Uterus (tissue), 2 donors: ENCODE measurements at regions not wholly inside any gene's neighbourhood (a gene's known extent, or its start where the extent isn't known, plus 50 kb on each side); places are given as distances from the start of the nearest gene placed in this dataset.

Source experiments
- POLR2A ChIP-seq, 2 donors: fragments of 450-650 bp; IDR thresholded peaks; one replicate each; pipeline ENCODE4 v1.6.1; 2016; ENCODE audit warnings: antibody characterized with exemption in 2 of 2, mild to moderate bottlenecking in 1 of 2, moderate library complexity in 1 of 2
- TF ChIP-seq, protein P1 (sequence below), 4 experiments: fragments of 200-600 bp in 2 of 4; fragments of 450-650 bp in 2 of 4; sonication (generic) in 2 of 4; IDR thresholded peaks; one replicate each; pipeline ENCODE4 v1.5.1; 2016 to 2019; ENCODE audit warnings: antibody characterized with exemption in 4 of 4, mild to moderate bottlenecking in 2 of 4, moderate library complexity in 1 of 4

DNA sequence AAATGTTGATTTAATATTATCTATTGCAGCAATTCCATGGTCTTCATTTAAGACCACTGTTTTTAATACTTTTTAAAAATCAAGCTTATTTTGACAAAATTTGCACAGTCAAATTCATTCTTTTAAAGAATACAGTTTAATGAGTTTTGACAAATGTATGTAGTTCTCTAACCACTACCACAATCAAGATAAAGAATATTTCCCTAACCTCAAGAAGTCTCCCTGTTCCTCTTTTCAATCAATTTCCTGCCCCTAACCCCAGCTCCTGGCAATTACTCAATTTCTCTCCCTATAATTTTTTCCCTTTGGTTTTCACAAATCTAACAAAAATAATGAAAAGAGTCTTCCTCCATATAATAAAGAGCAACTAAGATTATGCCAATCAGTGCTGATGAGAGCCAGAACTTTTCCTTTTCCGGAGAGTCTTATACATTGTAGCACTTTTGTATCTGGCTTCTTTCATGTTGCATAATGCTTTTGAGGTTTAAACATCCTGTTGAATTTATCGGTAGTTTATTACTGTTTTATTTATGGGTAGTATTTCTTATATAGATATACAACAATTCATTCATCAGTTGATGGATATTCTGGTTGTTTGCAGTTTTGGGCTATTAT lies 231.7 kb downstream of the AASDHPPT start:
- TF ChIP-seq, protein P1, sequence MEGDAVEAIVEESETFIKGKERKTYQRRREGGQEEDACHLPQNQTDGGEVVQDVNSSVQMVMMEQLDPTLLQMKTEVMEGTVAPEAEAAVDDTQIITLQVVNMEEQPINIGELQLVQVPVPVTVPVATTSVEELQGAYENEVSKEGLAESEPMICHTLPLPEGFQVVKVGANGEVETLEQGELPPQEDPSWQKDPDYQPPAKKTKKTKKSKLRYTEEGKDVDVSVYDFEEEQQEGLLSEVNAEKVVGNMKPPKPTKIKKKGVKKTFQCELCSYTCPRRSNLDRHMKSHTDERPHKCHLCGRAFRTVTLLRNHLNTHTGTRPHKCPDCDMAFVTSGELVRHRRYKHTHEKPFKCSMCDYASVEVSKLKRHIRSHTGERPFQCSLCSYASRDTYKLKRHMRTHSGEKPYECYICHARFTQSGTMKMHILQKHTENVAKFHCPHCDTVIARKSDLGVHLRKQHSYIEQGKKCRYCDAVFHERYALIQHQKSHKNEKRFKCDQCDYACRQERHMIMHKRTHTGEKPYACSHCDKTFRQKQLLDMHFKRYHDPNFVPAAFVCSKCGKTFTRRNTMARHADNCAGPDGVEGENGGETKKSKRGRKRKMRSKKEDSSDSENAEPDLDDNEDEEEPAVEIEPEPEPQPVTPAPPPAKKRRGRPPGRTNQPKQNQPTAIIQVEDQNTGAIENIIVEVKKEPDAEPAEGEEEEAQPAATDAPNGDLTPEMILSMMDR (IDR thresholded peaks at IDR 0.05), result no peak
- TF ChIP-seq POLR2A (IDR thresholded peaks at IDR 0.05), result no peak
